ENCODE measurements at regions not wholly inside any gene's neighbourhood (a gene's known extent, or its start where the extent isn't known, plus 50 kb on each side); places are given as distances from the start of the nearest gene placed in this dataset.
"Not testable (repeated sequence)": the region's sequence is repeated elsewhere in the genome, so short reads cannot be mapped to it uniquely, and the experiment has no call there.

DNA sequence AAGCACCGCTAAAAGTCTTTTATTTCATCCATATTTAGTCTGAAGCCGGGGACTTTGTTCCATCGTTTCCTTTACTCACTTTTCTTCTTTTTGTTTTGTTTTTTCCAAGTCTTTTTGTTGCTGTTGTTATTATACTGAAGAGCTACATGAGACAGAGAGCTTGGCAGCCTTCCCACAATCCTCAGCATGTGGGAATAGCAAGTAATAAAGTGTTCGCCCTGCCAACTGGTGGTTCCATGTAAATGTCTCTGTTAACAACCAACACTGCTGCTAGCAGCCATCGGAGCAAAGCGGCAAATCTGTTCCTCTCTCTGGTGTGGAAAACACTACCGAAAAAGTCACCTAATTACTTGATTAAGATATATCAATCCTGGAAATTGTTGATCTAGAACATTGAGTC, 437.8 kb upstream of the ID4 start:
- no peaks in the 10 kb centered on the region for H3K27me3 Mint-ChIP-seq
- no peak overlapping the region for H3K27ac Mint-ChIP-seq
- peaks cover 9% of the 10 kb centered on the region for H3K9me3 Mint-ChIP-seq
- H3K4me1 Mint-ChIP-seq, result no peaks in the 10 kb centered on the region
- no peak overlapping the region for H3K4me3 Mint-ChIP-seq
- no peaks in the 10 kb centered on the region for H3K36me3 Mint-ChIP-seq
- no peak for ATAC-seq

DNA sequence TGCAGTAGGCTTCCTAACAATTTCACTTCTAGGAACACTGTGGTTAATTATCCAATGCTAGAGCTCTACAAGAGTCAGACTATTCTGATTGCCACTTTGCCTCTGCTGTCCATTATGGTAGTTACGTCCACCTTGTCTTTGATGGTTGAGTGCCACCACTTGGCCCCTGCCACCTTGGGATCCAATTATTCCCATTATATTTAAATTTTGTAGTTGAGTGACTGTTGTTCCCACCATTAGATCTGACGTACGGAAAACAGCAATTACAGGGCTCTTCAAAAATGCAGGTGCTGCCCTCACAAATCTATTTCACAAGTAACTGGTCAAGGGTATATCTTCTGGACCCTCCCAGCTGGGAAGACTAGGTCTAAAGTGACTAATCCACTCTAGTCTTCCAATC, 432.3 kb upstream of the ID4 start:
- not testable (repeated sequence) for H3K27ac Mint-ChIP-seq, H3K27me3 Mint-ChIP-seq

DNA sequence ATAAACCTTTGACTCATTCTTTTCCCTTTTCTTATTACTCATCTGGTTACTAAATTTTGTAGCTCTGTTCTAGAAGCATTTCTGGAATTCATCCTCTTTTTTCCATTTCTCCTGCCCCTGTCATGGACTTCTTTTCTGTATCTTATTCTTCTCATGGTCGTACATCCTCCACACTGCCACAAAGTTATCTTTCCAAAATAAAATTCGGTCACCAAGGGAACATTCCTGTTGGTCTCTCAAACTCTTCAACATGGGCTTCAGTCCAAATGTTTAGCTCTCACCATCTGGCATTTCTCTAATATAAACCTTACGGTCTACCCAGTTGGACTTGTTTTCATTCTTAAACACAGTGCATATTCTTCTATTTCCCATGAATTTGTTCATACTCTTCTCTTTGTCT, 428.8 kb upstream of the ID4 start:
- no peaks in the 10 kb centered on the region for H3K4me1 Mint-ChIP-seq
- no peak for ATAC-seq
- H3K4me3 Mint-ChIP-seq, result no peak overlapping the region
- no peak overlapping the region for H3K27ac Mint-ChIP-seq
- H3K36me3 Mint-ChIP-seq, result no peaks in the 10 kb centered on the region
- H3K27me3 Mint-ChIP-seq, result no peaks in the 10 kb centered on the region
- peaks cover 13% of the 10 kb centered on the region for H3K9me3 Mint-ChIP-seq

More for the DNA sequence above, 432.3 kb upstream of the ID4 start:
- H3K9me3 Mint-ChIP-seq, result peaks cover 17% of the 10 kb centered on the region
- H3K36me3 Mint-ChIP-seq, H3K4me3 Mint-ChIP-seq, ATAC-seq, H3K4me1 Mint-ChIP-seq: not testable (repeated sequence)

DNA sequence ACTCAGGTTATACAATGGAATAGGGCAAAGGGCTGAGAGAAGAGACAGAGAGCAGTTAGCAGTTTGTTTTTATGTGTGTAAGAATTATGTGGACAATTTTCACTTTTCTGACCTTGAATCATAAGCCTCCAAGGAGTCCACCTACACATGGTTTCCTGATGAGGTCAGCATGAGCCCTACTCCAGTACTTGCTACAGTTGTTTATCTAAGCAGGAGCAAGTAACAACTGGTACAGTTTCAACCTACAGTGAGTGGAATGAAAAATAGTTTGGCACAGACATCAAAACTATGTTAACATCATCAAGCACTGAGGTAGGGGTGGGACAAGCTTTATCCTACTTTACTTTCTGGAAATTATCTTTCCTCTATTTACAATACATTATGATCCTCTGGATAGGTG, 426.7 kb upstream of the ID4 start:
- Mint-ChIP-seq H3K36me3 (no peaks in the 10 kb centered on the region), H3K27ac (no peak overlapping the region), H3K27me3 (no peaks in the 10 kb centered on the region), H3K9me3 (peaks cover 8% of the 10 kb centered on the region), H3K4me1 (no peaks in the 10 kb centered on the region), H3K4me3 (no peak overlapping the region)
- ATAC-seq, result no peak

DNA sequence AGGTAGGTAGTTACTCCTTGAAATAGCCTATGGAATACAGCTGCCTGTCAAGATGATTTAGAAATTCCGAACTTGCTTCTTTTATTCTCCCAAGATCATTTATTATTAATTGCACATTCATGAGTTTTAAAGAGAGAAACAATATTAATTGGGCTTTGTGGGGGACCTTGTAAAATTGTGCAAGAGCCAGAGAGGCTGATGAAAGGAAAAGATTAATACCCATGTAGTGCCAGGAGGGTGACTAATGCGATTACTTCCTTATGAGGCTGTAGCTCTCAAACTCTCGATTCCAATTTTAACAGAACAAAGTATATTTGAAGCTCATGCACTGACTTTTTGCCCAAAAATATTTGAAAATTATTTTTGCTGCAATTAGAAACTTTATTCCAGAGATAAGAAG, 423.8 kb upstream of the ID4 start:
- ATAC-seq, result no peak
- H3K4me3 Mint-ChIP-seq, result no peak overlapping the region
- H3K36me3 Mint-ChIP-seq, result no peaks in the 10 kb centered on the region
- H3K27ac Mint-ChIP-seq, result no peak overlapping the region
- H3K9me3 Mint-ChIP-seq, result peaks cover 7% of the 10 kb centered on the region
- H3K4me1 Mint-ChIP-seq, result no peaks in the 10 kb centered on the region
- no peaks in the 10 kb centered on the region for H3K27me3 Mint-ChIP-seq

DNA sequence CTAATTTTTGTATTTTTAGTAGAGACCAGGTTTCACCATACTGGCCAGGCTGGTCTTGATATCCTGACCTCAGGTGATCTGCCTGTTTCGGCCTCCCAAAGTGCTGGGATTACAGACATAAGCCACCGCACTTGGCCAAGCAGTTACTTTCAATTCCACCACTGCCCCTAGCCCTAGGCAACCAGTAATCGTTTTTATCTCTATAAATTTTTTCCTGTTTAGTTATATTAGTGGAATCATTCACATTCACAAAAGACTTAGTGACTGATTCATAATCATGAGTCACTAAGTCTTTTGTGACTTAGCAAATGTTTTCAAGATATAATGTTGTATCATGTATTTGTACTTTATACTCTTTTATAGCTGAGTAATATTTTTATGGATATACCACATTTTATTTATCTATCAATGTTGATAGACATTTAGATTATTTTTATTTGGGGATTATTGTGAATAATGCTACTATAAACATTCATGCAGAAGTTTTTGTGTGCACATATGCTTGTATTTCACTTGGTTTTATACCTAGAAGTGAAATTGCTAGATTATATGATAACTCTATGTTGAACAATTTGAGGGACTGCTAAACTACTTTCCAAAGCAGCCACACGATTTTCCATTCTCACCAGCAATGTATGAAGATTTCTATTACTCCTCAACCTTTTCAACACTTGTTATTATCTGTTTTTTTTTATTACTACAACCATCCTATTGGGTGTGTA, 421.4 kb upstream of the ID4 start:
- H3K27ac Mint-ChIP-seq, result no peak overlapping the region
- no peak for ATAC-seq
- H3K9me3 Mint-ChIP-seq, result peaks cover 7% of the 10 kb centered on the region
- no peaks in the 10 kb centered on the region for H3K4me1 Mint-ChIP-seq
- H3K27me3 Mint-ChIP-seq, result no peaks in the 10 kb centered on the region
- no peaks in the 10 kb centered on the region for H3K36me3 Mint-ChIP-seq
- H3K4me3 Mint-ChIP-seq, result no peak overlapping the region

DNA sequence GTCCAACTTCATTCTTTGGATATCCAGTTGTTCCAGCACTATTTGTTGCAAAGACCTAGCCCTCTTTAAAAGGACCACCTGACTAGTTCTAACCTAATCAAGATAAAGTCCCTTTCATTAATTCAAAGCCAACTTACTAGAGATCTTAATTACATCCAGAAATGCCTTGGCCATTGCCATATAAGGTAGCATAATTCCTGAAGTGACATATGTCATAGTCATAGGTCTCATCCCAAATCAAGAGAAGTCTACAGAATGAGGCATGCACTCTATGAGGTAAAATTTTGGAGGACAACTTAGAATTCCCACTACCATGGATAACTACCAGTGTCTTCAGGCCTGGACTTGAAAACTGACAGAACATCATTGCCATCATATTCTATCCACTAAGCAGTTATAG, 420.4 kb upstream of the ID4 start:
- no peak for ATAC-seq
- Mint-ChIP-seq H3K9me3 (peaks cover 11% of the 10 kb centered on the region), H3K4me1 (no peaks in the 10 kb centered on the region), H3K4me3 (no peak overlapping the region), H3K36me3 (no peaks in the 10 kb centered on the region), H3K27me3 (no peaks in the 10 kb centered on the region), H3K27ac (no peak overlapping the region)

DNA sequence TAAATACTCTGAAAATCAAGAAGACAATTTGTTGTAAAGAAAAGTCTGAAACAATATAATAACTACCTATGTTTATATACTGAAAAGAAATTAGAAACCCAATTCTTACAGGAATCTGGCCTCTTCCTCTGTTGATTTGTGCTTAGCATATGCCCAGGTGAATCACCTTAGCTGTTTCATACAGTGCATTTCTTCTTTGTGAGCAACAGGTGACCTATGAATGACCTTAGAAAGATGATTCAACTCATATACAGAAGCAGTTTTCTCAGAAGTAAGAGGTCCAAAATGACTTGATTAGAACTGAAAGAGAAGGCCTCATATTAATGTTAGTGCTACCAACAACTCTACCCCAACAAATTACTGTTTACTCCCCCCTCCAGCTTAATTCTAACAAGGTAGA, 419.5 kb upstream of the ID4 start:
- H3K27me3 Mint-ChIP-seq, result no peaks in the 10 kb centered on the region
- no peak overlapping the region for H3K27ac Mint-ChIP-seq
- no peak overlapping the region for H3K4me3 Mint-ChIP-seq
- peaks cover 11% of the 10 kb centered on the region for H3K9me3 Mint-ChIP-seq
- ATAC-seq, result no peak
- H3K36me3 Mint-ChIP-seq, result no peaks in the 10 kb centered on the region
- no peaks in the 10 kb centered on the region for H3K4me1 Mint-ChIP-seq

DNA sequence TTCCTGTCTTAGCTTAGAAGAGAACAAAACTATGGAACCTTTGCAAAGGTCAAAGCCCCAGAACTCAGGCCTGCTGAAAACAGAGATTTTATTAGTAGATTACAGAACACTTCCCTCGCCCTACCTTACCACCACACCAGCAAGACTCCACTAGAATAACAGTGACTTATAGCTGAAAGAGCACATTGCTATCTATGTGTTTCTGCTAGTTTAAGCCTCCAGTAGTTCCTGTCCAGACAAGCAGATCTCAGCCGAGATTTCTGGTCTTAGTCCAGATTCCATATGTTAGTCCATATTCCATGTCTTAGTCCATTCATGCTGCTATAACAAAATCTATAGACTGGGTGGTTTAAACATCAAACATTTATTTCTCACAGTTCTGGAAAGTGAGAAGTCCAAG, 412.3 kb upstream of the ID4 start:
- H3K9me3 Mint-ChIP-seq, result peaks cover 5% of the 10 kb centered on the region
- no peak for ATAC-seq
- no peaks in the 10 kb centered on the region for H3K36me3 Mint-ChIP-seq
- no peak overlapping the region for H3K27ac Mint-ChIP-seq
- H3K4me1 Mint-ChIP-seq, result no peaks in the 10 kb centered on the region
- H3K4me3 Mint-ChIP-seq, result no peak overlapping the region
- H3K27me3 Mint-ChIP-seq, result no peaks in the 10 kb centered on the region

DNA sequence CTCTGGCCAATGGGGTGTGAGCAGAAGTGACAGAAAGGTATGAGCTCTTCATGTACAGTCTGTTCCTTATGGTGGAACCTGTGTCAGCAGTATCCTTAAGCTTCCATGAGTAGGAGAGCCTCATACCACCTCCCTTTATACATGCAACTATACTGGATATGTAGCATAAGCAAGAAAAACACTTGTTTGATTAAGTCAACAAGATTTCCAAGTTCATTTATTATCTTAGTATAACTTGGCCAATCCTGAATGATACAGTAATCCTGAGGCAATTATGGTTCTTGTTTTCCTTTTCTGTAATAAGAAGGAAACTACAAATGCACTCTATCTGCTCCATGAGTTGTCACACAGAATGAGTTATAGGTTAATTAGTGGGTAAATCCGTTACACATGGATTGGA, 409.6 kb upstream of the ID4 start:
- Mint-ChIP-seq H3K9me3 (peaks cover 5% of the 10 kb centered on the region), H3K36me3 (no peaks in the 10 kb centered on the region), H3K27me3 (no peaks in the 10 kb centered on the region), H3K4me1 (no peaks in the 10 kb centered on the region), H3K27ac (no peak overlapping the region), H3K4me3 (no peak overlapping the region)
- ATAC-seq, result no peak

DNA sequence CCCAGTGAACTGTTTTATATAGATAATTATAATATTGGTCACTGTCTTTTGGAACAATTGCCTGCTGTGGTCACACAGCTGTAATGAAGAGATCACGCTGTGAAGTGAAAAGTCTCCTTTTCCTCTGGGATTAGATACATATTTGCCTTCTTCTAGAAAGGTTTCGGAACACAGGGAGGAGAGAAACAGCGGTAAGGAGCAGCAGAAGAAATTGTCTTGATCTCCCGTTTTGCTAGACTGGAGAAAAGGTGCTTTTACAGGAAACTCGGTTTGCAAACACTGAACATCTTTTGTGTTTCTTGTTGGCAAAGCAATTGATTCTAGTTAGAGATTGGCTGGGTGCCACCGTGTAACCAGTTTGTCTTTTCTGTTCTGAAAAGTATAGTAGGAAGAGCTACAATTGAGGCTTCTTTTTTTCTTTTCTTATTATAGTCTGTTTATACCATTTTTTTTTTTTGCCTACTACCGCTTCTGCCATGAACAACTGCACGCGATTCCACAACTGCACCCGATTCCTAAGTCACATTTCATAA, 404.1 kb upstream of the ID4 start:
- Mint-ChIP-seq H3K4me1 (no peaks in the 10 kb centered on the region), H3K27me3 (no peaks in the 10 kb centered on the region), H3K4me3 (no peak overlapping the region), H3K36me3 (no peaks in the 10 kb centered on the region), H3K27ac (no peak overlapping the region), H3K9me3 (peaks cover 15% of the 10 kb centered on the region)
- no peak for ATAC-seq

DNA sequence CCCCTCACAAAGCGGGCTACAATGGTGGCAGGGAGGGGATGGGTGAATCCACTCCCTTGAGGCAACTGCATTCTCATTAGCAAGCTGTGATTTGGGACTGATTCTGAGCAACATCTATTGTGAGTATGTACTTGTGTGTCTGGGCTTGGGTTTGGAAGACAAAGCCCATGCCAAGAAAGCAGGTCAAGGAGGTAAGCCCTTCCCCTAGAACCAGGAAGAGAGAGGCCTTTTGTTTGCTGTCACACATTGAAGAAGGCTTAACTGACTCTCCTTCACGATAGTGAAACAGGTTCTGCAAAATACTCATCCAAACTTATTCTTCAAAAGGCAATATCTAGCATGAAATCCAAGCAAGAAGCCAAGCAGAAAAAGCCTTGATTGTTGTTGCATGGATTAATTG, 403.1 kb upstream of the ID4 start:
- ATAC-seq, result no peak
- H3K27me3 Mint-ChIP-seq, result no peaks in the 10 kb centered on the region
- no peaks in the 10 kb centered on the region for H3K36me3 Mint-ChIP-seq
- no peaks in the 10 kb centered on the region for H3K4me1 Mint-ChIP-seq
- H3K27ac Mint-ChIP-seq, result no peak overlapping the region
- H3K4me3 Mint-ChIP-seq, result no peak overlapping the region
- H3K9me3 Mint-ChIP-seq, result peaks cover 15% of the 10 kb centered on the region

DNA sequence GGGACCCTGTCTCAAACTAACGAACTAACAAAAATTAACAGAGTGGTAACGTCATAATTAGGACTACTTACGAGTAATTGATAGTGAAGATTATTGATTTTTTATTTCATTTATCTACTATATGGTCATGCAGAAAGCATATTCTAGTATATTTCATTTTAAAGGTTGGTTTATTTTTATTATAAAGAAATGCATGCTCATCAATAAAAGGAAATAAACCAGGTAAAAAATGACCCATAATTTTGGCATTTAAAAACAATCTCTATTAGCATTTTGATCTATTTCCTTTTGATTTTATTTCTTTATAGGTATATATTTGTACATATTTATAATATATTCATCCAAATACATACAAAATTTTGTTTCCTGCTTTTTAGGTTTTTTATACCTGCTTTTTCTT, 401.4 kb upstream of the ID4 start:
- H3K9me3 Mint-ChIP-seq, result peaks cover 12% of the 10 kb centered on the region
- no peaks in the 10 kb centered on the region for H3K27me3 Mint-ChIP-seq
- H3K27ac Mint-ChIP-seq, result no peak overlapping the region
- H3K36me3 Mint-ChIP-seq, result no peaks in the 10 kb centered on the region
- no peak overlapping the region for H3K4me3 Mint-ChIP-seq
- no peak for ATAC-seq
- no peaks in the 10 kb centered on the region for H3K4me1 Mint-ChIP-seq

DNA sequence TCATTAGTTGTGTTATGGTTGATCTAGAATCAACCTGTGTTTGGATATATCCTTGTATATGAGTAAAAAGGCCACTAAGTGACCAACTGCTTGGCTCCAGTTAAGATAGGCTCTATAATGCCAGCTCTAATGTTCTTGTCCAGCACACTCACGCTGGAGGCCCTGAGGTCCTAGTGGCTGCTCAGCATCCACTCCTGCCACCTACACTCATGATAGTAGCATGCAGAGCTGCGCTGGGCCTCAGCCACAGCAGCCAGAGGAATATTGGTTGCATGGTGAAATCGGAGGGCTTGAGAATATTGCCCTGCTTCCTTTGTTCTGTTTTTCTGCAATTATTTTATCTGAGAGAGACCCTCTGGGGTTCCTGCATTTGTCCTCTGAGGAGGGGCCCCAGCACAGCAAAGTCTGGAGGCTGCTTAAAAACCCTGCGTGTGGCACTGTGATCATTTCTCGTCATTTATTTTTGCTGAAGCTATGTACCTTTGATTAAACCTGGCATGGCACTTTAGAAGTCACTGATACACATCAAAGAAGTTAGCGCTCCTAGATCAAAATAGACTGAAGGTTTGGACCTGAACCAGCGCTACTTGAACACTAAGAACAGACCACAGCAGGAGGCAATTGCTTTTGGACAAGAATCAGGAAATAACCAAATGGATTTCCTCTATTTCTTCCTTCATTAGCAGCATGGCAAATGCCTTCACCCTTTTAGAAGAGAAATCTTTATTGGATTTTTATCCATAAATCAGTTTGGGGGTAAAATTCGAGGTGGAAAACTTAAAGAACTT, 398.4 kb upstream of the ID4 start:
- Mint-ChIP-seq H3K9me3 (peaks cover 12% of the 10 kb centered on the region), H3K27me3 (no peaks in the 10 kb centered on the region), H3K4me1 (no peaks in the 10 kb centered on the region), H3K36me3 (no peaks in the 10 kb centered on the region), H3K4me3 (no peak overlapping the region), H3K27ac (no peak overlapping the region)
- no peak for ATAC-seq

DNA sequence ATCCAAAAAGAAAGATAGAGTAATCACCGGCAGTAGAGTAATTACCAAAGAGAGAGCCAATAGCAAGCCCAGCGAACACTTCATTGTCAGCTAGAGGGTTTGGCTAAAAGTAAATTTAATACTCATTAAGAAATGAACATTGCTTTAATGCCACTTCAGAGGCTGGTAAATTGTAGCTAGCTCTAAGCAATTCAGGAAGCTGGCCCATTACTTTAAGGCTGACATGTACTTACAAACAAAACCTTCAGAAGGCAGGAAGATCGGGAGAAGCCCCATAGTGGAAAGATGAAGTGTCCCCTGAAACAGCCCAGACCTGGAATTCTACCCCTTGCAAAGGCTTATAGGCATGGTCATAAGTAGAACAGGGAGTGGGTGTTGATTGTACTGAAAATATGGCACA, 396.6 kb upstream of the ID4 start:
- H3K4me1 Mint-ChIP-seq, result no peaks in the 10 kb centered on the region
- no peak for ATAC-seq
- no peak overlapping the region for H3K27ac Mint-ChIP-seq
- peaks cover 14% of the 10 kb centered on the region for H3K9me3 Mint-ChIP-seq
- no peaks in the 10 kb centered on the region for H3K27me3 Mint-ChIP-seq
- no peak overlapping the region for H3K4me3 Mint-ChIP-seq
- no peaks in the 10 kb centered on the region for H3K36me3 Mint-ChIP-seq

DNA sequence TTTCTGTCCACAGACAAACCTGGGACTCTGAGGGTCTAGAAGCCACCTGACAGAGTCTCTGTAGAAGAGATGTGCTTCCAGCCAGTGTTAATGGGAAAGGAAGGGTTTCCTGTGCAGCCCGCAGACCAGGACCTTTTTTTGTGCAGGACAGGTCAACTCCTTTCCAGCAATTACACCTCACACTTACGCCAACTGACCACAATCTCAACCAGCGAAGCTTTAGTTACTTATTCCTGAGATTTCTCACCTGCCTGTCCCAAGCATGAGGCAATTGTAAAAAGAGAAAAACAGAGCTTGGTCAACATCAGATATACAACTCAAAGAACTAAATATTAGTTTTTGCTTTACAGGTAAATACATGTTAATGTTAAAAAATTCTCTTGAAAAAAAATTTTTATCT, 393.8 kb upstream of the ID4 start:
- Mint-ChIP-seq H3K27me3 (no peaks in the 10 kb centered on the region), H3K36me3 (no peaks in the 10 kb centered on the region), H3K4me1 (no peaks in the 10 kb centered on the region), H3K9me3 (peaks cover 9% of the 10 kb centered on the region), H3K4me3 (no peak overlapping the region), H3K27ac (no peak overlapping the region)
- no peak for ATAC-seq

Data from stimulated activated memory B cell treated with anti-CD40 and anti-IgM and Interleukin-4, amounts not matched to agents 10 μg/mL and 1 μg/mL and 100 μg/mL, for 72 hours (primary cell).